Uterus (tissue), 2 donors: ENCODE measurements at regions not wholly inside any gene's neighbourhood (a gene's known extent, or its start where the extent isn't known, plus 50 kb on each side); places are given as distances from the start of the nearest gene placed in this dataset.

Experiments used
- CTCF ChIP-seq, 4 experiments: fragments of 200-600 bp in 2 of 4; fragments of 450-650 bp in 2 of 4; sonication (generic) in 2 of 4; IDR thresholded peaks; one replicate each; pipeline ENCODE4 v1.5.1; 2016 to 2019; ENCODE audit warnings: antibody characterized with exemption in 4 of 4, mild to moderate bottlenecking in 2 of 4, moderate library complexity in 1 of 4
- POLR2A ChIP-seq, 2 donors: fragments of 450-650 bp; IDR thresholded peaks; one replicate each; pipeline ENCODE4 v1.6.1; 2016; ENCODE audit warnings: antibody characterized with exemption in 2 of 2, mild to moderate bottlenecking in 1 of 2, moderate library complexity in 1 of 2

- TF ChIP-seq CTCF (IDR thresholded peaks at IDR 0.05) (no peak), POLR2A (IDR thresholded peaks at IDR 0.05) (no peak)
These were observed 53.5 kb upstream of the RMDN2 start for GRCh38 chr2:37871456-37872191.
